GM23338 (cell line): ENCODE measurements at regions not wholly inside any gene's neighbourhood (a gene's known extent, or its start where the extent isn't known, plus 50 kb on each side); places are given as distances from the start of the nearest gene placed in this dataset.

ENCODE experiments used
- ATAC-seq: fragments of 200-7000 bp; cut with Tn5 transposase; 3 replicates; pipeline ENCODE4 v1.9.1; 2020
- DNase-seq: peaks from one replicate; pipeline ENCODE4 v3.0.0-alpha.2; 2015; ENCODE audit warnings: low spot score
- H2AFZ ChIP-seq: fragments of 200-600 bp; sonication (generic); 2 replicates; pipeline ENCODE4 v1.8.0; 2016; ENCODE audit warnings: antibody characterized with exemption, mild to moderate bottlenecking, moderate library complexity
- H3F3A ChIP-seq: fragments of 200-600 bp; sonication (generic); replicated peaks from 2 replicates; pipeline ENCODE4 v1.8.0; 2017; ENCODE audit warnings: antibody characterized with exemption, mixed run types, low read depth
- H3K27ac ChIP-seq: fragments of 200-600 bp; sonication (generic); 2 replicates; pipeline ENCODE4 v1.6.1; 2016; ENCODE audit warnings: low read depth
- H3K27me3 ChIP-seq: fragments of 200-600 bp; sonication (generic); 2 replicates; pipeline ENCODE4 v1.8.0; 2016; ENCODE audit warnings: mild to moderate bottlenecking, mixed run types, moderate library complexity; ENCODE audit not compliant: insufficient read depth
- H3K36me3 ChIP-seq: fragments of 200-600 bp; sonication (generic); 2 replicates; pipeline ENCODE4 v1.8.0; 2016; ENCODE audit warnings: mild to moderate bottlenecking; ENCODE audit not compliant: insufficient read depth
- H3K4me1 ChIP-seq: fragments of 200-600 bp; sonication (generic); 2 replicates; pipeline ENCODE4 v1.8.0; 2016; ENCODE audit warnings: mild to moderate bottlenecking, moderate library complexity; ENCODE audit not compliant: insufficient read depth
- H3K4me2 ChIP-seq: fragments of 200-600 bp; sonication (generic); 2 replicates; pipeline ENCODE4 v1.7.1; 2017; ENCODE audit warnings: mixed run types
- H3K4me3 ChIP-seq: fragments of 200-600 bp; sonication (generic); 2 replicates; pipeline ENCODE4 v1.6.1; 2016; ENCODE audit warnings: mixed run types
- H3K79me2 ChIP-seq: fragments of 200-600 bp; sonication (generic); replicated peaks from 2 replicates; pipeline ENCODE4 v1.8.0; 2017; ENCODE audit warnings: mild to moderate bottlenecking; ENCODE audit not compliant: insufficient read depth
- H3K9me2 ChIP-seq: fragments of 200-600 bp; sonication (generic); 2 replicates; pipeline ENCODE4 v1.8.0; 2017; ENCODE audit not compliant: insufficient read depth
- H4K20me1 ChIP-seq: fragments of 200-600 bp; sonication (generic); replicated peaks from 2 replicates; pipeline ENCODE4 v1.8.0; 2017; ENCODE audit warnings: mild to moderate bottlenecking; ENCODE audit not compliant: insufficient read depth
- H3K27ac Mint-ChIP-seq: 2 replicates; pipeline ENCODE4 v1.8.0; 2020; ENCODE audit warnings: inconsistent platforms, mild to moderate bottlenecking, moderate library complexity, mixed read lengths
- H3K27me3 Mint-ChIP-seq: 3 replicates; pipeline ENCODE4 v1.8.0; 2022; ENCODE audit warnings: low read depth, mild to moderate bottlenecking, moderate library complexity, mixed read lengths, inconsistent platforms; ENCODE audit not compliant: insufficient read depth, poor library complexity
- H3K36me3 Mint-ChIP-seq: 3 replicates; pipeline ENCODE4 v1.8.0; 2021; ENCODE audit warnings: low read depth, mild to moderate bottlenecking, inconsistent platforms, moderate library complexity, mixed read lengths
- H3K4me1 Mint-ChIP-seq: 3 replicates; pipeline ENCODE4 v1.8.0; 2020; ENCODE audit warnings: mild to moderate bottlenecking, inconsistent platforms, mixed read lengths
- H3K4me3 Mint-ChIP-seq: 3 replicates; pipeline ENCODE4 v1.8.0; 2021; ENCODE audit warnings: moderate library complexity, mild to moderate bottlenecking, inconsistent platforms, mixed read lengths
- H3K9me3 Mint-ChIP-seq: 3 replicates; pipeline ENCODE4 v1.8.0; 2020; ENCODE audit warnings: moderate library complexity, mild to moderate bottlenecking, inconsistent platforms, mixed read lengths
- NANOG ChIP-seq: IDR thresholded peaks from 2 replicates; pipeline ENCODE4 v1.6.1; 2016; ENCODE audit warnings: antibody characterized with exemption, borderline replicate concordance
- POLR2AphosphoS5 ChIP-seq: IDR thresholded peaks from 2 replicates; pipeline ENCODE4 v1.6.1; 2016; ENCODE audit warnings: antibody characterized with exemption, low read depth
- ZNF114 ChIP-seq: fragments of 250-450 bp; sonication (Bioruptor Pico); IDR thresholded peaks from 2 replicates; pipeline ENCODE4 v1.5.0; 2020; ENCODE audit warnings: mild to moderate bottlenecking, moderate library complexity
- ZNF331 ChIP-seq: fragments of 250-450 bp; sonication (Bioruptor Pico); IDR thresholded peaks from 2 replicates; pipeline ENCODE4 v1.5.0; 2020; ENCODE audit warnings: low read depth, mild to moderate bottlenecking, moderate library complexity
- TF ChIP-seq, protein P1 (sequence below): fragments of 250-450 bp; sonication (Bioruptor Pico); IDR thresholded peaks from 2 replicates; pipeline ENCODE4 v1.5.0; 2020; ENCODE audit warnings: mild to moderate bottlenecking, moderate library complexity
- TF ChIP-seq, protein P2 (sequence below): IDR thresholded peaks from 2 replicates; pipeline ENCODE4 v1.6.1; 2016; ENCODE audit warnings: antibody characterized with exemption

DNA sequence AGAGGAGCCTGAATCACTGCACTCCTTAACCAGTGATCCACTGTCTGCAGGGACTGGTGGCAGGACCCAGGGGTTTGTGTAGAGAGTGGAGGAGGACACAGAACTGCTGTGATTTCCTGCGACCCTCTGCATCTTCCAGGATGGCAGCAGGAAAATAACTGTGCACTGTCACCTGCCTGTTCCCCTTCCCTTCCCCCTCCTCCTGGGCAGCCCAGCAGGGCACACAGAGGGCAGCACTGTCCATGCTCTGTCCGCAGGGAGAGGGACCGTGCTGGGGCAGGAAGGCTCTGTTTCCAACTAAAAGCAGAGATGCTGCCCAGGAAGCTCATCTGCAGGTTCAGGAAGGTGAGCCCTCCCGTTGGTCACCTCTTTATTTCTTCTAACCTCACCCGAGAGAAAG lies 168.7 kb downstream of the ZBTB18 start (continued):
- TF ChIP-seq, protein P1, sequence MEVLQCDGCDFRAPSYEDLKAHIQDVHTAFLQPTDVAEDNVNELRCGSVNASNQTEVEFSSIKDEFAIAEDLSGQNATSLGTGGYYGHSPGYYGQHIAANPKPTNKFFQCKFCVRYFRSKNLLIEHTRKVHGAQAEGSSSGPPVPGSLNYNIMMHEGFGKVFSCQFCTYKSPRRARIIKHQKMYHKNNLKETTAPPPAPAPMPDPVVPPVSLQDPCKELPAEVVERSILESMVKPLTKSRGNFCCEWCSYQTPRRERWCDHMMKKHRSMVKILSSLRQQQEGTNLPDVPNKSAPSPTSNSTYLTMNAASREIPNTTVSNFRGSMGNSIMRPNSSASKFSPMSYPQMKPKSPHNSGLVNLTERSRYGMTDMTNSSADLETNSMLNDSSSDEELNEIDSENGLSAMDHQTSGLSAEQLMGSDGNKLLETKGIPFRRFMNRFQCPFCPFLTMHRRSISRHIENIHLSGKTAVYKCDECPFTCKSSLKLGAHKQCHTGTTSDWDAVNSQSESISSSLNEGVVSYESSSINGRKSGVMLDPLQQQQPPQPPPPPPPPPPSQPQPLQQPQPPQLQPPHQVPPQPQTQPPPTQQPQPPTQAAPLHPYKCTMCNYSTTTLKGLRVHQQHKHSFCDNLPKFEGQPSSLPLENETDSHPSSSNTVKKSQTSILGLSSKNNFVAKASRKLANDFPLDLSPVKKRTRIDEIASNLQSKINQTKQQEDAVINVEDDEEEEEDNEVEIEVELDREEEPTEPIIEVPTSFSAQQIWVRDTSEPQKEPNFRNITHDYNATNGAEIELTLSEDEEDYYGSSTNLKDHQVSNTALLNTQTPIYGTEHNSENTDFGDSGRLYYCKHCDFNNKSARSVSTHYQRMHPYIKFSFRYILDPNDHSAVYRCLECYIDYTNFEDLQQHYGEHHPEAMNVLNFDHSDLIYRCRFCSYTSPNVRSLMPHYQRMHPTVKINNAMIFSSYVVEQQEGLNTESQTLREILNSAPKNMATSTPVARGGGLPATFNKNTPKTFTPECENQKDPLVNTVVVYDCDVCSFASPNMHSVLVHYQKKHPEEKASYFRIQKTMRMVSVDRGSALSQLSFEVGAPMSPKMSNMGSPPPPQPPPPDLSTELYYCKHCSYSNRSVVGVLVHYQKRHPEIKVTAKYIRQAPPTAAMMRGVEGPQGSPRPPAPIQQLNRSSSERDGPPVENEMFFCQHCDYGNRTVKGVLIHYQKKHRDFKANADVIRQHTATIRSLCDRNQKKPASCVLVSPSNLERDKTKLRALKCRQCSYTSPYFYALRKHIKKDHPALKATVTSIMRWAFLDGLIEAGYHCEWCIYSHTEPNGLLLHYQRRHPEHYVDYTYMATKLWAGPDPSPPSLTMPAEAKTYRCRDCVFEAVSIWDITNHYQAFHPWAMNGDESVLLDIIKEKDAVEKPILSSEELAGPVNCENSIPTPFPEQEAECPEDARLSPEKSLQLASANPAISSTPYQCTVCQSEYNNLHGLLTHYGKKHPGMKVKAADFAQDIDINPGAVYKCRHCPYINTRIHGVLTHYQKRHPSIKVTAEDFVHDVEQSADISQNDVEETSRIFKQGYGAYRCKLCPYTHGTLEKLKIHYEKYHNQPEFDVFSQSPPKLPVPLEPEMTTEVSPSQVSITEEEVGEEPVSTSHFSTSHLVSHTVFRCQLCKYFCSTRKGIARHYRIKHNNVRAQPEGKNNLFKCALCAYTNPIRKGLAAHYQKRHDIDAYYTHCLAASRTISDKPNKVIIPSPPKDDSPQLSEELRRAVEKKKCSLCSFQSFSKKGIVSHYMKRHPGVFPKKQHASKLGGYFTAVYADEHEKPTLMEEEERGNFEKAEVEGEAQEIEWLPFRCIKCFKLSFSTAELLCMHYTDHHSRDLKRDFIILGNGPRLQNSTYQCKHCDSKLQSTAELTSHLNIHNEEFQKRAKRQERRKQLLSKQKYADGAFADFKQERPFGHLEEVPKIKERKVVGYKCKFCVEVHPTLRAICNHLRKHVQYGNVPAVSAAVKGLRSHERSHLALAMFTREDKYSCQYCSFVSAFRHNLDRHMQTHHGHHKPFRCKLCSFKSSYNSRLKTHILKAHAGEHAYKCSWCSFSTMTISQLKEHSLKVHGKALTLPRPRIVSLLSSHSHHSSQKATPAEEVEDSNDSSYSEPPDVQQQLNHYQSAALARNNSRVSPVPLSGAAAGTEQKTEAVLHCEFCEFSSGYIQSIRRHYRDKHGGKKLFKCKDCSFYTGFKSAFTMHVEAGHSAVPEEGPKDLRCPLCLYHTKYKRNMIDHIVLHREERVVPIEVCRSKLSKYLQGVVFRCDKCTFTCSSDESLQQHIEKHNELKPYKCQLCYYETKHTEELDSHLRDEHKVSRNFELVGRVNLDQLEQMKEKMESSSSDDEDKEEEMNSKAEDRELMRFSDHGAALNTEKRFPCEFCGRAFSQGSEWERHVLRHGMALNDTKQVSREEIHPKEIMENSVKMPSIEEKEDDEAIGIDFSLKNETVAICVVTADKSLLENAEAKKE: no peak
- no peak for TF ChIP-seq ZNF114 (CRISPR knock-in tag)
- TF ChIP-seq NANOG: no peak
- TF ChIP-seq, protein P2, sequence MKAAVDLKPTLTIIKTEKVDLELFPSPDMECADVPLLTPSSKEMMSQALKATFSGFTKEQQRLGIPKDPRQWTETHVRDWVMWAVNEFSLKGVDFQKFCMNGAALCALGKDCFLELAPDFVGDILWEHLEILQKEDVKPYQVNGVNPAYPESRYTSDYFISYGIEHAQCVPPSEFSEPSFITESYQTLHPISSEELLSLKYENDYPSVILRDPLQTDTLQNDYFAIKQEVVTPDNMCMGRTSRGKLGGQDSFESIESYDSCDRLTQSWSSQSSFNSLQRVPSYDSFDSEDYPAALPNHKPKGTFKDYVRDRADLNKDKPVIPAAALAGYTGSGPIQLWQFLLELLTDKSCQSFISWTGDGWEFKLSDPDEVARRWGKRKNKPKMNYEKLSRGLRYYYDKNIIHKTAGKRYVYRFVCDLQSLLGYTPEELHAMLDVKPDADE: no peak

DNA sequence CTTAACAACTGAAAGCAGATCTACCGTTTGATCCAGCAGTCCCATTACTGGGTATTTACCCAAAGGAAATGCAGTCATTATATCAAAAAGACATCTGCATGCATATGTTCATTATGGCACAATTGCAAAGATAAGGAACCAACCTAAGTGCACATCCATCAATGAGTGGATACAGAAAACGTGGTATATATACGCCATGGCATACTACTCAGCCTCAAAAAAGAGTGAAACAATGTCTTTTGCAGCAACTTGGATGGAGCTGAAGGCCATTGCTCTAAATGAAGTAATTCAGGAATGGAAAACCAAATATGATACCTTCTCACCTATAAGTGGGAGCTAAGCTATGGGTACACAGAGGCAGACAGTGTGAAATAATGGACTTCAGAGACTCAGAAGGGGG lies 169.3 kb downstream of the ZBTB18 start:
- H3K27me3 Mint-ChIP-seq: peaks cover 6% of the 10 kb centered on the region
- peaks cover 2% of the 10 kb centered on the region; the same call in 1 of the 3 replicates for H3K36me3 Mint-ChIP-seq
- H3K27ac Mint-ChIP-seq: no peak overlapping the region
- Histone ChIP-seq H3K79me2 (no peaks in the 10 kb centered on the region), H3K27ac (no peak overlapping the region), H4K20me1 (no peaks in the 10 kb centered on the region), H3K4me2 (no peak overlapping the region), H2AFZ (no peak overlapping the region), H3K27me3 (no peaks in the 10 kb centered on the region), H3K4me1 (no peaks in the 10 kb centered on the region), H3K36me3 (no peaks in the 10 kb centered on the region), H3F3A (no peaks in the 10 kb centered on the region), H3K9me2 (no peaks in the 10 kb centered on the region), H3K4me3 (no peak overlapping the region)
- DNase-seq (no peak), ATAC-seq (no peak)
- H3K4me1 Mint-ChIP-seq: no peaks in the 10 kb centered on the region
- H3K4me3 Mint-ChIP-seq: no peak overlapping the region
- TF ChIP-seq ZNF331 (CRISPR knock-in tag): no peak
- no peak for TF ChIP-seq POLR2AphosphoS5
- 0 out of 3 replicates have a peak, but pooled peaks cover under 1% of the 10 kb centered on the region for H3K9me3 Mint-ChIP-seq
